ENCODE measurements at regions not wholly inside any gene's neighbourhood (a gene's known extent, or its start where the extent isn't known, plus 50 kb on each side); places are given as distances from the start of the nearest gene placed in this dataset.

- TF ChIP-seq CTCF (conservative IDR thresholded peaks at IDR 0.05), result no peak
- H3K27ac ChIP-seq, result no peak overlapping the region
These were observed 274.3 kb downstream of the MZT1 start for GRCh38 chr13:72453161-72453560.

- H3K27ac ChIP-seq, result no peak overlapping the region
- TF ChIP-seq CTCF (conservative IDR thresholded peaks at IDR 0.05), result no peak
These were observed 279.3 kb downstream of the MZT1 start for GRCh38 chr13:72448082-72448481.

GRCh38 chr13:72444999-72445398 lies 282.4 kb downstream of the MZT1 start:
- no peak overlapping the region for H3K27ac ChIP-seq
- TF ChIP-seq CTCF (conservative IDR thresholded peaks at IDR 0.05), result no peak

GRCh38 chr13:72437458-72437857 lies 290.0 kb downstream of the MZT1 start:
- TF ChIP-seq CTCF (conservative IDR thresholded peaks at IDR 0.05), result no peak
- H3K27ac ChIP-seq, result no peak overlapping the region

GRCh38 chr13:72435251-72435650 lies 292.2 kb downstream of the MZT1 start:
- no peak overlapping the region for H3K27ac ChIP-seq
- TF ChIP-seq CTCF (conservative IDR thresholded peaks at IDR 0.05), result no peak

GRCh38 chr13:72431981-72432682 lies 295.3 kb downstream of the MZT1 start:
- no peak for TF ChIP-seq CTCF (conservative IDR thresholded peaks at IDR 0.05)
- H3K27ac ChIP-seq, result no peak overlapping the region

GRCh38 chr13:72430923-72431322 lies 296.5 kb downstream of the MZT1 start:
- TF ChIP-seq CTCF (conservative IDR thresholded peaks at IDR 0.05), result no peak
- no peak overlapping the region for H3K27ac ChIP-seq
